ENCODE measurements at regions not wholly inside any gene's neighbourhood (a gene's known extent, or its start where the extent isn't known, plus 50 kb on each side); places are given as distances from the start of the nearest gene placed in this dataset.

DNA sequence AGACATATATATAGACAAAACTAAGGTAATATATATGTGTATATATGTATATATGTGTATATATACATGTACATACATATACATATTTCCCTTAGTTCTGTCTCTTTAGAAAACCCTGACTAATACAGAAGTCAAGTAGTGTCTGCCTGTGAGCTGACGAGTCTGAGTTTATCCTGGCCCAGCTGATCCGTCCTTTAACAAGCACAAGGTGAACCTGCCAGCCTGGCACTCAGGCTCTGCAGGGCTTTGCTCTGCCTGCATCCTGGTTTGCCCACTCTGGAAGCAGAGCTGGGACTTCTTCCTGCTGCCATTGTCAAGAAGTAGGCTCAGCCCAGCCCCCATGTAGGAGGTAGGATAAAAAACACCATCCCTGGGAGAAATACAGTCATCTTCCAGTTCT lies 388.0 kb downstream of the ICE1 start:
- Histone ChIP-seq H3K27me3 (ENCODE audit: control insufficient read depth, extremely low read depth, insufficient read depth, low read length) (no peaks in the 10 kb centered on the region), H3K27ac (ENCODE audit: control insufficient read depth, insufficient read depth, low read length) (no peak overlapping the region), H3K9ac (ENCODE audit: control insufficient read depth, extremely low read depth, insufficient read depth, low read length) (no peak overlapping the region), H3K79me2 (ENCODE audit: control insufficient read depth, insufficient read depth, low read length) (no peaks in the 10 kb centered on the region), H3K4me3 (ENCODE audit: control insufficient read depth in 2 of 3, extremely low read depth in 1 of 3, insufficient read depth in 2 of 3, low read depth in 1 of 3, low read length in 3 of 3) (no peak overlapping the region), H4K20me1 (ENCODE audit: control insufficient read depth, extremely low read depth, insufficient read depth, low read length) (no peaks in the 10 kb centered on the region), H3K9me1 (ENCODE audit: control insufficient read depth, extremely low read depth, insufficient read depth, low read length) (no peaks in the 10 kb centered on the region), H2AFZ (ENCODE audit: control insufficient read depth, low read length) (no peak overlapping the region), H3K9me3 (ENCODE audit: control insufficient read depth, low read depth, low read length) (peaks cover 3% of the 10 kb centered on the region), H3K4me1 (ENCODE audit: control insufficient read depth, extremely low read depth, insufficient read depth, low read length) (no peaks in the 10 kb centered on the region), H3K36me3 (ENCODE audit: control insufficient read depth in 2 of 2, extremely low read depth in 1 of 2, insufficient read depth in 2 of 2, low read length in 2 of 2) (no peaks in the 10 kb centered on the region), H3K4me2 (ENCODE audit: control insufficient read depth, extremely low read depth, insufficient read depth, low read depth, low read length) (no peak overlapping the region)
- FAIRE-seq: no peak
- dilution Hi-C loops (cut with MboI; ENCODE audit: extremely low pct_ligation_motif_present, low sequenced_read_pairs): no loop called here
- TF ChIP-seq, protein P1, sequence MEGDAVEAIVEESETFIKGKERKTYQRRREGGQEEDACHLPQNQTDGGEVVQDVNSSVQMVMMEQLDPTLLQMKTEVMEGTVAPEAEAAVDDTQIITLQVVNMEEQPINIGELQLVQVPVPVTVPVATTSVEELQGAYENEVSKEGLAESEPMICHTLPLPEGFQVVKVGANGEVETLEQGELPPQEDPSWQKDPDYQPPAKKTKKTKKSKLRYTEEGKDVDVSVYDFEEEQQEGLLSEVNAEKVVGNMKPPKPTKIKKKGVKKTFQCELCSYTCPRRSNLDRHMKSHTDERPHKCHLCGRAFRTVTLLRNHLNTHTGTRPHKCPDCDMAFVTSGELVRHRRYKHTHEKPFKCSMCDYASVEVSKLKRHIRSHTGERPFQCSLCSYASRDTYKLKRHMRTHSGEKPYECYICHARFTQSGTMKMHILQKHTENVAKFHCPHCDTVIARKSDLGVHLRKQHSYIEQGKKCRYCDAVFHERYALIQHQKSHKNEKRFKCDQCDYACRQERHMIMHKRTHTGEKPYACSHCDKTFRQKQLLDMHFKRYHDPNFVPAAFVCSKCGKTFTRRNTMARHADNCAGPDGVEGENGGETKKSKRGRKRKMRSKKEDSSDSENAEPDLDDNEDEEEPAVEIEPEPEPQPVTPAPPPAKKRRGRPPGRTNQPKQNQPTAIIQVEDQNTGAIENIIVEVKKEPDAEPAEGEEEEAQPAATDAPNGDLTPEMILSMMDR (optimal IDR thresholded peaks at IDR 0.05 in 1 of 3, IDR thresholded peaks at IDR 0.05 in 1 of 3, conservative IDR thresholded peaks at IDR 0.05 in 1 of 3; ENCODE audit: extremely low read depth in 1 of 3, insufficient read depth in 2 of 3, low read length in 3 of 3): no peak
- no peak for TF ChIP-seq EZH2 (IDR thresholded peaks at IDR 0.05; ENCODE audit: low read length)
- DNase-seq (ENCODE audit: low read depth, low spot score): no peak

- Histone ChIP-seq H3K27ac (ENCODE audit: control insufficient read depth, insufficient read depth, low read length) (no peak overlapping the region), H2AFZ (ENCODE audit: control insufficient read depth, low read length) (no peak overlapping the region), H3K4me1 (ENCODE audit: control insufficient read depth, extremely low read depth, insufficient read depth, low read length) (no peaks in the 10 kb centered on the region), H3K9me1 (ENCODE audit: control insufficient read depth, extremely low read depth, insufficient read depth, low read length) (no peaks in the 10 kb centered on the region), H3K79me2 (ENCODE audit: control insufficient read depth, insufficient read depth, low read length) (no peaks in the 10 kb centered on the region), H4K20me1 (ENCODE audit: control insufficient read depth, extremely low read depth, insufficient read depth, low read length) (no peaks in the 10 kb centered on the region), H3K9me3 (ENCODE audit: control insufficient read depth, low read depth, low read length) (peaks cover 3% of the 10 kb centered on the region), H3K36me3 (ENCODE audit: control insufficient read depth in 2 of 2, extremely low read depth in 1 of 2, insufficient read depth in 2 of 2, low read length in 2 of 2) (no peaks in the 10 kb centered on the region), H3K4me2 (ENCODE audit: control insufficient read depth, extremely low read depth, insufficient read depth, low read depth, low read length) (no peak overlapping the region), H3K4me3 (ENCODE audit: control insufficient read depth in 2 of 3, extremely low read depth in 1 of 3, insufficient read depth in 2 of 3, low read depth in 1 of 3, low read length in 3 of 3) (no peak overlapping the region), H3K27me3 (ENCODE audit: control insufficient read depth, extremely low read depth, insufficient read depth, low read length) (no peaks in the 10 kb centered on the region), H3K9ac (ENCODE audit: control insufficient read depth, extremely low read depth, insufficient read depth, low read length) (no peak overlapping the region)
- dilution Hi-C loops (cut with MboI; ENCODE audit: extremely low pct_ligation_motif_present, low sequenced_read_pairs): no loop called here
- FAIRE-seq: no peak
- no peak for TF ChIP-seq EZH2 (IDR thresholded peaks at IDR 0.05; ENCODE audit: low read length)
- TF ChIP-seq, protein P1 (optimal IDR thresholded peaks at IDR 0.05 in 1 of 3, IDR thresholded peaks at IDR 0.05 in 1 of 3, conservative IDR thresholded peaks at IDR 0.05 in 1 of 3; ENCODE audit: extremely low read depth in 1 of 3, insufficient read depth in 2 of 3, low read length in 3 of 3): no peak
- no peak for DNase-seq (ENCODE audit: low read depth, low spot score)
Measured at GRCh38 chr5:5805916-5806315, 383.4 kb downstream of the ICE1 start.

Data from keratinocyte (primary cell).